ENCODE measurements at regions not wholly inside any gene's neighbourhood (a gene's known extent, or its start where the extent isn't known, plus 50 kb on each side); places are given as distances from the start of the nearest gene placed in this dataset.
"Not testable (repeated sequence)": the region's sequence is repeated elsewhere in the genome, so short reads cannot be mapped to it uniquely, and the experiment has no call there.

GRCh38 chr10:61192589-61192988, 248.6 kb upstream of the RHOBTB1 start:
- H3K4me3 ChIP-seq (ENCODE audit: low read length); H3K27me3 ChIP-seq (ENCODE audit: control insufficient read depth, insufficient read depth, low read length); H3K27ac ChIP-seq (ENCODE audit: low read depth, low read length); H3K9ac ChIP-seq (ENCODE audit: low read length); H3K36me3 ChIP-seq (ENCODE audit: control insufficient read depth, insufficient read depth, low read length); H3K4me1 ChIP-seq (ENCODE audit: control insufficient read depth, insufficient read depth, low read length): not testable (repeated sequence)

GRCh38 chr10:61192042-61192441, 248.1 kb upstream of the RHOBTB1 start:
- no peak overlapping the region for H3K4me3 ChIP-seq (ENCODE audit: low read length)
- no peak overlapping the region for H3K9ac ChIP-seq (ENCODE audit: low read length)
- H3K27me3 ChIP-seq (ENCODE audit: control insufficient read depth, insufficient read depth, low read length), result no peaks in the 10 kb centered on the region
- H3K4me1 ChIP-seq (ENCODE audit: control insufficient read depth, insufficient read depth, low read length), result peaks cover 2% of the 10 kb centered on the region
- H3K27ac ChIP-seq (ENCODE audit: low read depth, low read length), result no peak overlapping the region
- H3K36me3 ChIP-seq (ENCODE audit: control insufficient read depth, insufficient read depth, low read length), result no peaks in the 10 kb centered on the region

GRCh38 chr10:61189912-61190311, 245.9 kb upstream of the RHOBTB1 start:
- Histone ChIP-seq H3K36me3 (ENCODE audit: control insufficient read depth, insufficient read depth, low read length) (no peaks in the 10 kb centered on the region), H3K27ac (ENCODE audit: low read depth, low read length) (no peak overlapping the region), H3K4me3 (ENCODE audit: low read length) (no peak overlapping the region), H3K4me1 (ENCODE audit: control insufficient read depth, insufficient read depth, low read length) (peaks cover 2% of the 10 kb centered on the region), H3K27me3 (ENCODE audit: control insufficient read depth, insufficient read depth, low read length) (no peaks in the 10 kb centered on the region), H3K9ac (ENCODE audit: low read length) (no peak overlapping the region)

GRCh38 chr10:61188691-61189090, 244.7 kb upstream of the RHOBTB1 start:
- H3K36me3 ChIP-seq (ENCODE audit: control insufficient read depth, insufficient read depth, low read length), result no peaks in the 10 kb centered on the region
- no peak overlapping the region for H3K27ac ChIP-seq (ENCODE audit: low read depth, low read length)
- no peak overlapping the region for H3K9ac ChIP-seq (ENCODE audit: low read length)
- no peaks in the 10 kb centered on the region for H3K27me3 ChIP-seq (ENCODE audit: control insufficient read depth, insufficient read depth, low read length)
- H3K4me3 ChIP-seq (ENCODE audit: low read length), result no peak overlapping the region
- peaks cover 2% of the 10 kb centered on the region for H3K4me1 ChIP-seq (ENCODE audit: control insufficient read depth, insufficient read depth, low read length)

- Histone ChIP-seq H3K4me3 (ENCODE audit: low read length) (no peak overlapping the region), H3K27me3 (ENCODE audit: control insufficient read depth, insufficient read depth, low read length) (no peaks in the 10 kb centered on the region), H3K36me3 (ENCODE audit: control insufficient read depth, insufficient read depth, low read length) (no peaks in the 10 kb centered on the region), H3K4me1 (ENCODE audit: control insufficient read depth, insufficient read depth, low read length) (peaks cover 2% of the 10 kb centered on the region), H3K27ac (ENCODE audit: low read depth, low read length) (no peak overlapping the region), H3K9ac (ENCODE audit: low read length) (no peak overlapping the region)
These were observed 244.1 kb upstream of the RHOBTB1 start for GRCh38 chr10:61188101-61188500.

- peaks cover 2% of the 10 kb centered on the region for H3K4me1 ChIP-seq (ENCODE audit: control insufficient read depth, insufficient read depth, low read length)
- H3K4me3 ChIP-seq (ENCODE audit: low read length), result no peak overlapping the region
- H3K36me3 ChIP-seq (ENCODE audit: control insufficient read depth, insufficient read depth, low read length), result no peaks in the 10 kb centered on the region
- H3K27ac ChIP-seq (ENCODE audit: low read depth, low read length), result no peak overlapping the region
- no peak overlapping the region for H3K9ac ChIP-seq (ENCODE audit: low read length)
- H3K27me3 ChIP-seq (ENCODE audit: control insufficient read depth, insufficient read depth, low read length), result no peaks in the 10 kb centered on the region
These were observed 243.6 kb upstream of the RHOBTB1 start for GRCh38 chr10:61187601-61188000.

- H3K27ac ChIP-seq (ENCODE audit: low read depth, low read length), result no peak overlapping the region
- H3K4me3 ChIP-seq (ENCODE audit: low read length), result no peak overlapping the region
- H3K27me3 ChIP-seq (ENCODE audit: control insufficient read depth, insufficient read depth, low read length), result no peaks in the 10 kb centered on the region
- H3K9ac ChIP-seq (ENCODE audit: low read length), result no peak overlapping the region
- no peaks in the 10 kb centered on the region for H3K4me1 ChIP-seq (ENCODE audit: control insufficient read depth, insufficient read depth, low read length)
- H3K36me3 ChIP-seq (ENCODE audit: control insufficient read depth, insufficient read depth, low read length), result no peaks in the 10 kb centered on the region
These were observed 242.4 kb upstream of the RHOBTB1 start for GRCh38 chr10:61186408-61186807.

GRCh38 chr10:61184429-61184828, 240.4 kb upstream of the RHOBTB1 start:
- Histone ChIP-seq H3K27ac (ENCODE audit: low read depth, low read length) (no peak overlapping the region), H3K9ac (ENCODE audit: low read length) (no peak overlapping the region), H3K36me3 (ENCODE audit: control insufficient read depth, insufficient read depth, low read length) (no peaks in the 10 kb centered on the region), H3K4me3 (ENCODE audit: low read length) (no peak overlapping the region), H3K27me3 (ENCODE audit: control insufficient read depth, insufficient read depth, low read length) (no peaks in the 10 kb centered on the region), H3K4me1 (ENCODE audit: control insufficient read depth, insufficient read depth, low read length) (no peaks in the 10 kb centered on the region)

- no peaks in the 10 kb centered on the region for H3K36me3 ChIP-seq (ENCODE audit: control insufficient read depth, insufficient read depth, low read length)
- H3K27me3 ChIP-seq (ENCODE audit: control insufficient read depth, insufficient read depth, low read length), result no peaks in the 10 kb centered on the region
- no peak overlapping the region for H3K27ac ChIP-seq (ENCODE audit: low read depth, low read length)
- H3K4me1 ChIP-seq (ENCODE audit: control insufficient read depth, insufficient read depth, low read length), result no peaks in the 10 kb centered on the region
- no peak overlapping the region for H3K4me3 ChIP-seq (ENCODE audit: low read length)
- H3K9ac ChIP-seq (ENCODE audit: low read length), result no peak overlapping the region
These were observed 240.0 kb upstream of the RHOBTB1 start for GRCh38 chr10:61183967-61184366.

- no peaks in the 10 kb centered on the region for H3K27me3 ChIP-seq (ENCODE audit: control insufficient read depth, insufficient read depth, low read length)
- H3K4me1 ChIP-seq (ENCODE audit: control insufficient read depth, insufficient read depth, low read length), result no peaks in the 10 kb centered on the region
- no peak overlapping the region for H3K9ac ChIP-seq (ENCODE audit: low read length)
- no peak overlapping the region for H3K4me3 ChIP-seq (ENCODE audit: low read length)
- no peaks in the 10 kb centered on the region for H3K36me3 ChIP-seq (ENCODE audit: control insufficient read depth, insufficient read depth, low read length)
- no peak overlapping the region for H3K27ac ChIP-seq (ENCODE audit: low read depth, low read length)
These were observed 237.8 kb upstream of the RHOBTB1 start for GRCh38 chr10:61181832-61182231.

- H3K4me3 ChIP-seq (ENCODE audit: low read length), result no peak overlapping the region
- H3K27me3 ChIP-seq (ENCODE audit: control insufficient read depth, insufficient read depth, low read length), result no peaks in the 10 kb centered on the region
- H3K4me1 ChIP-seq (ENCODE audit: control insufficient read depth, insufficient read depth, low read length), result no peaks in the 10 kb centered on the region
- H3K36me3 ChIP-seq (ENCODE audit: control insufficient read depth, insufficient read depth, low read length), result no peaks in the 10 kb centered on the region
- H3K27ac ChIP-seq (ENCODE audit: low read depth, low read length), result no peak overlapping the region
- H3K9ac ChIP-seq (ENCODE audit: low read length), result no peak overlapping the region
These were observed 235.8 kb upstream of the RHOBTB1 start for GRCh38 chr10:61179771-61180170.

- Histone ChIP-seq H3K9ac (ENCODE audit: low read length) (no peak overlapping the region), H3K27me3 (ENCODE audit: control insufficient read depth, insufficient read depth, low read length) (no peaks in the 10 kb centered on the region), H3K4me1 (ENCODE audit: control insufficient read depth, insufficient read depth, low read length) (no peaks in the 10 kb centered on the region), H3K27ac (ENCODE audit: low read depth, low read length) (no peak overlapping the region), H3K4me3 (ENCODE audit: low read length) (no peak overlapping the region), H3K36me3 (ENCODE audit: control insufficient read depth, insufficient read depth, low read length) (no peaks in the 10 kb centered on the region)
These were observed 232.4 kb upstream of the RHOBTB1 start for GRCh38 chr10:61176424-61176823.

- Histone ChIP-seq H3K4me3 (ENCODE audit: low read length) (no peak overlapping the region), H3K9ac (ENCODE audit: low read length) (no peak overlapping the region), H3K27me3 (ENCODE audit: control insufficient read depth, insufficient read depth, low read length) (no peaks in the 10 kb centered on the region), H3K36me3 (ENCODE audit: control insufficient read depth, insufficient read depth, low read length) (no peaks in the 10 kb centered on the region), H3K27ac (ENCODE audit: low read depth, low read length) (no peak overlapping the region), H3K4me1 (ENCODE audit: control insufficient read depth, insufficient read depth, low read length) (no peaks in the 10 kb centered on the region)
These were observed 231.3 kb upstream of the RHOBTB1 start for GRCh38 chr10:61175316-61175715.

Data from rectal smooth muscle tissue (tissue), 1 donor.